A549 (cell line): ENCODE measurements at regions not wholly inside any gene's neighbourhood (a gene's known extent, or its start where the extent isn't known, plus 50 kb on each side); places are given as distances from the start of the nearest gene placed in this dataset.

Experiments
- ATAC-seq, 2 experiments: fragments of 200-7000 bp in 1 of 2; fragments of >200 bp in 1 of 2; cut with Nextera tagmentation in 1 of 2; cut with Tn5 transposase in 1 of 2; 3 replicates each; pipeline versions ENCODE4 v1.8.0 to v1.9.1; 2018 to 2020; ENCODE audit warnings: mild to moderate bottlenecking in 1 of 2, moderate library complexity in 1 of 2
- CTCF ChIA-PET: fragments of 300-600 bp; sonication (Branson Sonifier 250); formaldehyde crosslinking; extraction: SDS; loops from one replicate; lab custom pipeline; 2021; ENCODE audit warnings: antibody characterized with exemption, inconsistent platforms; lab: Yijun Ruan, JAX
- POLR2A ChIA-PET: fragments of 350-600 bp; formaldehyde crosslinking; extraction: SDS; loops from one replicate; lab custom pipeline; 2021; ENCODE audit warnings: antibody characterized with exemption, inconsistent platforms; lab: Yijun Ruan, JAX
- DNase-seq, 2 experiments: peaks; one replicate each; pipeline versions ENCODE4 v3.0.0 to v3.0.0-alpha.2; 2011 to 2016; ENCODE audit warnings: low read depth in 1 of 2, low spot score in 1 of 2
- FAIRE-seq: peaks from 2 replicates; lab custom pipeline; 2011; peaks lifted over from hg19 to GRCh38; lab: Jason Lieb, UNC
- H3K27ac ChIP-seq, 2 experiments: fragments of >200 bp; sonication (Bioruptor Twin); formaldehyde crosslinking; 3 replicates each; pipeline ENCODE4 v1.5.1; 2016 to 2017
- H3K4me1 ChIP-seq: fragments of >200 bp; sonication (Bioruptor Twin); formaldehyde crosslinking; 3 replicates; pipeline ENCODE4 v1.6.1; 2016
- H3K4me2 ChIP-seq: fragments of >200 bp; sonication (Bioruptor Twin); formaldehyde crosslinking; 3 replicates; pipeline ENCODE4 v1.6.1; 2016
- H3K4me3 ChIP-seq: fragments of >200 bp; sonication (Bioruptor Twin); formaldehyde crosslinking; 3 replicates; pipeline ENCODE4 v1.5.1; 2016
- H3K9me3 ChIP-seq: fragments of >200 bp; sonication (Bioruptor Twin); formaldehyde crosslinking; 3 replicates; pipeline ENCODE4 v1.6.1; 2016
- BCL3 ChIP-seq: fragments of >200 bp; sonication (Bioruptor Twin); formaldehyde crosslinking; IDR thresholded peaks from 3 replicates; pipeline ENCODE4 v1.6.1; 2016
- BHLHE40 ChIP-seq: IDR thresholded peaks from 2 replicates; pipeline ENCODE4 v1.6.1; 2012; ENCODE audit warnings: low read depth, low read length, inconsistent platforms
- CBX8 ChIP-seq: fragments of 200-600 bp; sonication (generic); IDR thresholded peaks from 2 replicates; pipeline ENCODE4 v1.6.1; 2016
- CEBPB ChIP-seq, 2 experiments: fragments of >200 bp in 1 of 2; sonication (Bioruptor Twin) in 1 of 2; formaldehyde crosslinking in 1 of 2; IDR thresholded peaks; 2 replicates each; pipeline ENCODE4 v1.6.1; 2012 to 2016
- EHMT2 ChIP-seq: fragments of 200-600 bp; sonication (generic); IDR thresholded peaks from 2 replicates; pipeline ENCODE4 v1.6.1; 2016; ENCODE audit warnings: antibody characterized with exemption, low read depth, mild to moderate bottlenecking, moderate library complexity
- EP300 ChIP-seq, 2 experiments: fragments of >200 bp; sonication (Bioruptor Twin); formaldehyde crosslinking; IDR thresholded peaks; 2 replicates in 1 of 2; 3 replicates in 1 of 2; pipeline ENCODE4 v1.6.1; 2016 to 2017
- FOSL2 ChIP-seq, 2 experiments: fragments of 450-650 bp in 1 of 2; fragments of >200 bp in 1 of 2; sonication (Bioruptor Twin) in 1 of 2; formaldehyde crosslinking; IDR thresholded peaks; 2 replicates each; pipeline versions ENCODE4 v1.5.0 to v1.6.1; 2016 to 2020; ENCODE audit warnings: mild to moderate bottlenecking in 1 of 2, moderate library complexity in 1 of 2
- FOXS1 ChIP-seq: fragments of 250-450 bp; sonication (Bioruptor Pico); IDR thresholded peaks from 2 replicates; pipeline ENCODE4 v1.5.0; 2020; ENCODE audit warnings: mild to moderate bottlenecking, moderate library complexity
- HEYL ChIP-seq: fragments of 250-450 bp; sonication (Bioruptor Pico); IDR thresholded peaks from 2 replicates; pipeline ENCODE4 v1.8.0; 2021; ENCODE audit warnings: mild to moderate bottlenecking, moderate library complexity
- HOXB5 ChIP-seq: fragments of 250-450 bp; sonication (Bioruptor Pico); IDR thresholded peaks from 2 replicates; pipeline ENCODE4 v1.5.0; 2020; ENCODE audit warnings: mild to moderate bottlenecking, moderate library complexity
- JUNB ChIP-seq: fragments of >200 bp; sonication (Bioruptor Twin); formaldehyde crosslinking; IDR thresholded peaks from 2 replicates; pipeline ENCODE4 v1.6.1; 2016
- KDM1A ChIP-seq: fragments of 200-600 bp; sonication (generic); IDR thresholded peaks from 2 replicates; pipeline ENCODE4 v1.6.1; 2016; ENCODE audit warnings: low read depth, mild to moderate bottlenecking
- KDM5A ChIP-seq: fragments of 200-600 bp; sonication (generic); IDR thresholded peaks from 2 replicates; pipeline ENCODE4 v1.6.1; 2016; ENCODE audit warnings: antibody characterized with exemption, mild to moderate bottlenecking
- MYC ChIP-seq: IDR thresholded peaks from 2 replicates; pipeline ENCODE4 v1.6.1; 2012; ENCODE audit warnings: mild to moderate bottlenecking, inconsistent platforms, low read length, improper control_type of control experiment, borderline replicate concordance
- NPAS2 ChIP-seq: fragments of 250-450 bp; sonication (Bioruptor Pico); IDR thresholded peaks from 2 replicates; pipeline ENCODE4 v1.8.0; 2022; ENCODE audit warnings: mild to moderate bottlenecking, moderate library complexity, borderline replicate concordance
- NR3C1 ChIP-seq: fragments of >200 bp; sonication (Bioruptor Twin); formaldehyde crosslinking; IDR thresholded peaks from 3 replicates; pipeline ENCODE4 v1.6.1; 2017
- PHF8 ChIP-seq: fragments of 200-600 bp; sonication (generic); IDR thresholded peaks from 2 replicates; pipeline ENCODE4 v1.6.1; 2016; ENCODE audit warnings: low read depth, mild to moderate bottlenecking, antibody characterized with exemption, moderate library complexity, borderline replicate concordance
- SREBF2 ChIP-seq: fragments of 450-650 bp; IDR thresholded peaks from 2 replicates; pipeline ENCODE4 v1.6.1; 2014; ENCODE audit warnings: mild to moderate bottlenecking, moderate library complexity
- TFCP2L1 ChIP-seq: fragments of 250-450 bp; sonication (Bioruptor Pico); IDR thresholded peaks from 2 replicates; pipeline ENCODE4 v1.5.0; 2021; ENCODE audit warnings: mild to moderate bottlenecking
- ZC3H11A ChIP-seq: fragments of 450-650 bp; IDR thresholded peaks from 2 replicates; pipeline ENCODE4 v1.6.1; 2014; ENCODE audit warnings: antibody characterized with exemption, mild to moderate bottlenecking
- WGBS: methylation state at CpG from one replicate; pipeline ENCODE4 v1.1.6; 2017; ENCODE audit errors: missing lambda C conversion rate; 5-methylcytosine and 5-hydroxymethylcytosine counted together
- TF ChIP-seq, protein P1 (sequence below): IDR thresholded peaks from 2 replicates; pipeline ENCODE4 v1.6.1; 2012
- TF ChIP-seq, protein P2 (sequence below): fragments of >200 bp; sonication (Bioruptor Twin); formaldehyde crosslinking; IDR thresholded peaks from 3 replicates; pipeline ENCODE4 v1.5.1; 2016
- TF ChIP-seq, protein P3 (sequence below): IDR thresholded peaks from 2 replicates; pipeline ENCODE4 v1.6.1; 2012

DNA sequence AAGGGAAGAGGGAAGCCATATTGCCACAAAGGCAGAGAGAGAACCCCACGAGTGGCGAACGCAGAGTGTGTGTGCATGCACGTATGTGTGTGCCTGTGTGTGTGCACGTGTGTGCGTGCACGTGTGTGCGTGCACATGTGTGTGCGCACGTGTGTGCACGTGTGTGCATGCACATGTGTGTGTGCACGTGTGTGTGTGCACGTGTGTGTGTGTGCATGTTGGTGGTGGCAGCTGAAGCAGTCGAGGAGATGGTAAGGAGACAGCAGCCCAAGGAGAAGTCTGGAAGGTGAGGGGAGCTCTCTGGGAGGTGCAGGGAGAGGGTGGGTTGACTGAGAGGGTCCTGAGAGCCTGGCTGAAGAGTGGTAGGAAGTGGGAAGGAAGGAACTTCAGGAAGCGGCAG is 94.1 kb upstream of the NECTIN1 start:
- ATAC-seq, result no peak
- Histone ChIP-seq H3K27ac (no peak overlapping the region), H3K4me2 (no peak overlapping the region), H3K9me3 (no peaks in the 10 kb centered on the region; the same call in 2 of the 3 replicates), H3K4me1 (no peaks in the 10 kb centered on the region), H3K4me3 (no peak overlapping the region)
- ChIA-PET POLR2A (no interaction called here), CTCF (interaction anchor here (1.2 kb wide), 1 partner anchor 82 kb away, joined by 3 read pairs; no protein-coding TSS in a partner anchor)
- DNase-seq, result no peak
- FAIRE-seq, result no peak
- 17% methylated on average over 15 of the region's 15 CpGs for WGBS
- no peak for TF ChIP-seq HEYL (CRISPR knock-in tag)
- TF ChIP-seq ZC3H11A, result no peak
- TF ChIP-seq NPAS2 (CRISPR knock-in tag), result no peak

DNA sequence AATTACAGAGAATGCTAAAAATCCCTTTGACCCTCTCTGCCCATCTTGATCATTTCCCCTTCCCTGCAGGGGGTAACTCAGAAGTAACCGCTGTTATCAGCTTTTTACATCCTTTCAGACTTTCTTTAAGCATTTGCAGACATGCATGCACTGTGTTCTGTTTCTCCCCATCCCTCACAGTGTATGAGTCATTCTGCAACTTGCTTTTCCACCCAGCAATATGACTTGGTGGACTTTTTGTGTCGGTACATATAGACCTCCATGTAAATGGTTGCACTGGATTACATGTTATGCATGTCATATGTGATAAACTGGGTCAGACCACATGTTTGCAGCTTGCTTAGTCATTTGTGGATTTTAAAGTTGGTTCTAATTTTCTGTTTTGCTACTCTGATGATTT is 87.7 kb upstream of the NECTIN1 start:
- POLR2A ChIA-PET, result no interaction called here
- WGBS, result 33% methylated on average over 2 of the region's 2 CpGs
- CTCF ChIA-PET, result no interaction called here
- no peak for FAIRE-seq
- no peak overlapping the region for H3K4me3 ChIP-seq
- H3K9me3 ChIP-seq, result no peaks in the 10 kb centered on the region
- ATAC-seq, result no peak
- no peak overlapping the region for H3K4me2 ChIP-seq
- no peak for DNase-seq
- no peak overlapping the region for H3K27ac ChIP-seq
- no peaks in the 10 kb centered on the region for H3K4me1 ChIP-seq
- TF ChIP-seq, protein P1, sequence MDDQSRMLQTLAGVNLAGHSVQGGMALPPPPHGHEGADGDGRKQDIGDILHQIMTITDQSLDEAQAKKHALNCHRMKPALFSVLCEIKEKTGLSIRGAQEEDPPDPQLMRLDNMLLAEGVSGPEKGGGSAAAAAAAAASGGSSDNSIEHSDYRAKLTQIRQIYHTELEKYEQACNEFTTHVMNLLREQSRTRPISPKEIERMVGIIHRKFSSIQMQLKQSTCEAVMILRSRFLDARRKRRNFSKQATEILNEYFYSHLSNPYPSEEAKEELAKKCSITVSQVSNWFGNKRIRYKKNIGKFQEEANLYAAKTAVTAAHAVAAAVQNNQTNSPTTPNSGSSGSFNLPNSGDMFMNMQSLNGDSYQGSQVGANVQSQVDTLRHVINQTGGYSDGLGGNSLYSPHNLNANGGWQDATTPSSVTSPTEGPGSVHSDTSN, result no peak
- TF ChIP-seq NPAS2 (CRISPR knock-in tag), result no peak
- TF ChIP-seq CEBPB (IDR thresholded peaks at IDR 0.05), result no peak
- no peak for TF ChIP-seq EP300 (IDR thresholded peaks at IDR 0.05)
- no peak for TF ChIP-seq MYC
- no peak for TF ChIP-seq SREBF2
- no peak for TF ChIP-seq CBX8
- TF ChIP-seq ZC3H11A, result no peak
- no peak for TF ChIP-seq HEYL (CRISPR knock-in tag)
- no peak for TF ChIP-seq JUNB
- no peak for TF ChIP-seq TFCP2L1 (CRISPR knock-in tag)
- TF ChIP-seq EHMT2, result no peak

GRCh38 chr11:119814766-119815165 is 85.8 kb upstream of the NECTIN1 start:
- FAIRE-seq (no peak), ATAC-seq (no peak), DNase-seq (no peak)
- H3K4me2 ChIP-seq, result no peak overlapping the region
- H3K4me1 ChIP-seq, result no peaks in the 10 kb centered on the region
- no peak overlapping the region for H3K27ac ChIP-seq
- no peak for TF ChIP-seq EHMT2
- TF ChIP-seq BHLHE40, result no peak
- no peak for TF ChIP-seq PHF8
- TF ChIP-seq, protein P2, sequence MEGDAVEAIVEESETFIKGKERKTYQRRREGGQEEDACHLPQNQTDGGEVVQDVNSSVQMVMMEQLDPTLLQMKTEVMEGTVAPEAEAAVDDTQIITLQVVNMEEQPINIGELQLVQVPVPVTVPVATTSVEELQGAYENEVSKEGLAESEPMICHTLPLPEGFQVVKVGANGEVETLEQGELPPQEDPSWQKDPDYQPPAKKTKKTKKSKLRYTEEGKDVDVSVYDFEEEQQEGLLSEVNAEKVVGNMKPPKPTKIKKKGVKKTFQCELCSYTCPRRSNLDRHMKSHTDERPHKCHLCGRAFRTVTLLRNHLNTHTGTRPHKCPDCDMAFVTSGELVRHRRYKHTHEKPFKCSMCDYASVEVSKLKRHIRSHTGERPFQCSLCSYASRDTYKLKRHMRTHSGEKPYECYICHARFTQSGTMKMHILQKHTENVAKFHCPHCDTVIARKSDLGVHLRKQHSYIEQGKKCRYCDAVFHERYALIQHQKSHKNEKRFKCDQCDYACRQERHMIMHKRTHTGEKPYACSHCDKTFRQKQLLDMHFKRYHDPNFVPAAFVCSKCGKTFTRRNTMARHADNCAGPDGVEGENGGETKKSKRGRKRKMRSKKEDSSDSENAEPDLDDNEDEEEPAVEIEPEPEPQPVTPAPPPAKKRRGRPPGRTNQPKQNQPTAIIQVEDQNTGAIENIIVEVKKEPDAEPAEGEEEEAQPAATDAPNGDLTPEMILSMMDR, result no peak
- no peak for TF ChIP-seq ZC3H11A
- no peak for TF ChIP-seq FOXS1 (CRISPR knock-in tag)
- no peak for TF ChIP-seq KDM1A
- no peak for TF ChIP-seq SREBF2
- ChIA-PET CTCF (no interaction called here), POLR2A (no interaction called here)
- no peaks in the 10 kb centered on the region for H3K9me3 ChIP-seq
- no peak overlapping the region for H3K4me3 ChIP-seq

DNA sequence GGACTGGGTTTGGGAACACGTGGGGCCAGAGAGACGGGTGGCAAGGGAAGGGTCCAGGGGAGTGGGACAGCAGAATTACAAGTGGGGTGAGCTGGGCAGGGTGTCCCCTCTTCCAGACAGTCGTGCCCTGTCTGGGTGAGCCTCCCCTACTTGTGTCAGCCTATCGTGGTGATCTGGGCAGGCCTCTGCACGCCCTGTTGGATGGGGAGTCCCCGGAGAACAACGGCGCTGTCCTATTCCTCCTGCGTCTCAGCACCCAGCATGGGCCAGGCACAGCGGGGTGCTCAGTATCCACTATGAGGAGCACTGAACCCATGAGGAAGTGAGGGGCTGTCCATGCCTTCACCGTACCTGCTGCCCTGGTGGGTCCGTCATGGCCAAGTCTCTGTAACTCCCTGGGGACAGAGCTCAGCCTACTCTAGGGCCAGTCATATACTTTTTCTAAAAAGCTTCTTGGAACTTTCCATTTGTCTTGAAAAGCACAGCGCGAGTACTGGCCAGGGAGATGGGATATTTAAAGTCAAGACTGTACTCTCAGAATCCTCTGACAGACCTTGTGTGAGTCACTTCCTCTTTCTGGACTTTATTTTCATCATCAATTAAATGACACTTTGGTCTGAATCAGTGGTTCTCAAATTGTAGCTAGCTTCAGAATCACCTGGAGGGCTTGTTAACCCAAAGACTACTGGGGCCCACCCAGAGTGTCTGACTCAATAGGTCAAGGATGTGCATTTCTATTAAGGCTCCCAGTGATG is 81.7 kb upstream of the NECTIN1 start:
- Histone ChIP-seq H3K27ac (no peak overlapping the region), H3K4me2 (no peak overlapping the region), H3K4me3 (no peak overlapping the region), H3K4me1 (no peaks in the 10 kb centered on the region), H3K9me3 (no peaks in the 10 kb centered on the region)
- POLR2A ChIA-PET, result no interaction called here
- no peak for ATAC-seq
- CTCF ChIA-PET, result no interaction called here
- no peak for FAIRE-seq
- WGBS, result 49% methylated on average over 12 of the region's 14 CpGs
- DNase-seq, result no peak
- no peak for TF ChIP-seq FOSL2 (IDR thresholded peaks at IDR 0.05)
- TF ChIP-seq FOSL2 (CRISPR knock-in tag; IDR thresholded peaks at IDR 0.05), result no peak
- no peak for TF ChIP-seq NR3C1
- no peak for TF ChIP-seq NPAS2 (CRISPR knock-in tag)
- no peak for TF ChIP-seq TFCP2L1 (CRISPR knock-in tag)
- TF ChIP-seq, protein P3, sequence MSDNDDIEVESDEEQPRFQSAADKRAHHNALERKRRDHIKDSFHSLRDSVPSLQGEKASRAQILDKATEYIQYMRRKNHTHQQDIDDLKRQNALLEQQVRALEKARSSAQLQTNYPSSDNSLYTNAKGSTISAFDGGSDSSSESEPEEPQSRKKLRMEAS, result no peak
- no peak for TF ChIP-seq HOXB5
- no peak for TF ChIP-seq KDM5A
- no peak for TF ChIP-seq BCL3
- no peak for TF ChIP-seq JUNB
